ENCODE measurements at regions not wholly inside any gene's neighbourhood (a gene's known extent, or its start where the extent isn't known, plus 50 kb on each side); places are given as distances from the start of the nearest gene placed in this dataset.

GRCh38 chr11:116577273-116577672 lies 195.5 kb downstream of the BUD13 start:
- Histone ChIP-seq H3K4me3 (no peak overlapping the region), H3K27ac (no peak overlapping the region), H3K36me3 (no peaks in the 10 kb centered on the region), H3K4me1 (peaks cover 0 to 21% (median 0%) of the 10 kb centered on the region in 3 donors), H3K27me3 (peaks cover 53% of the 10 kb centered on the region), H3K9me3 (no peaks in the 10 kb centered on the region)
- 37% methylated on average over 2 of the region's 4 CpGs; no CpG with 5 or more reads in 1 of the 2 donors for WGBS, 2 donors (ENCODE audit: low coverage in 1 of 2)
- TF ChIP-seq POLR2AphosphoS5 (IDR thresholded peaks at IDR 0.05) (no peak), POLR2A (IDR thresholded peaks at IDR 0.05) (no peak)
- TF ChIP-seq, protein P1, sequence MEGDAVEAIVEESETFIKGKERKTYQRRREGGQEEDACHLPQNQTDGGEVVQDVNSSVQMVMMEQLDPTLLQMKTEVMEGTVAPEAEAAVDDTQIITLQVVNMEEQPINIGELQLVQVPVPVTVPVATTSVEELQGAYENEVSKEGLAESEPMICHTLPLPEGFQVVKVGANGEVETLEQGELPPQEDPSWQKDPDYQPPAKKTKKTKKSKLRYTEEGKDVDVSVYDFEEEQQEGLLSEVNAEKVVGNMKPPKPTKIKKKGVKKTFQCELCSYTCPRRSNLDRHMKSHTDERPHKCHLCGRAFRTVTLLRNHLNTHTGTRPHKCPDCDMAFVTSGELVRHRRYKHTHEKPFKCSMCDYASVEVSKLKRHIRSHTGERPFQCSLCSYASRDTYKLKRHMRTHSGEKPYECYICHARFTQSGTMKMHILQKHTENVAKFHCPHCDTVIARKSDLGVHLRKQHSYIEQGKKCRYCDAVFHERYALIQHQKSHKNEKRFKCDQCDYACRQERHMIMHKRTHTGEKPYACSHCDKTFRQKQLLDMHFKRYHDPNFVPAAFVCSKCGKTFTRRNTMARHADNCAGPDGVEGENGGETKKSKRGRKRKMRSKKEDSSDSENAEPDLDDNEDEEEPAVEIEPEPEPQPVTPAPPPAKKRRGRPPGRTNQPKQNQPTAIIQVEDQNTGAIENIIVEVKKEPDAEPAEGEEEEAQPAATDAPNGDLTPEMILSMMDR (IDR thresholded peaks at IDR 0.05): no peak
- no peak for ATAC-seq

GRCh38 chr11:116576526-116576925 lies 196.3 kb downstream of the BUD13 start:
- Histone ChIP-seq H3K9me3 (no peaks in the 10 kb centered on the region), H3K4me1 (peaks cover 0 to 21% (median 0%) of the 10 kb centered on the region in 3 donors), H3K36me3 (no peaks in the 10 kb centered on the region), H3K4me3 (no peak overlapping the region), H3K27me3 (peaks cover 46% of the 10 kb centered on the region), H3K27ac (no peak overlapping the region)
- ATAC-seq: no peak
- TF ChIP-seq, protein P1 (IDR thresholded peaks at IDR 0.05): no peak
- TF ChIP-seq EP300 (IDR thresholded peaks at IDR 0.05) (no peak), POLR2A (IDR thresholded peaks at IDR 0.05) (no peak), POLR2AphosphoS5 (IDR thresholded peaks at IDR 0.05) (no peak)
- WGBS, 2 donors (ENCODE audit: low coverage in 1 of 2): 23 to 41% methylated on average over 2 of the region's 2 CpGs

DNA sequence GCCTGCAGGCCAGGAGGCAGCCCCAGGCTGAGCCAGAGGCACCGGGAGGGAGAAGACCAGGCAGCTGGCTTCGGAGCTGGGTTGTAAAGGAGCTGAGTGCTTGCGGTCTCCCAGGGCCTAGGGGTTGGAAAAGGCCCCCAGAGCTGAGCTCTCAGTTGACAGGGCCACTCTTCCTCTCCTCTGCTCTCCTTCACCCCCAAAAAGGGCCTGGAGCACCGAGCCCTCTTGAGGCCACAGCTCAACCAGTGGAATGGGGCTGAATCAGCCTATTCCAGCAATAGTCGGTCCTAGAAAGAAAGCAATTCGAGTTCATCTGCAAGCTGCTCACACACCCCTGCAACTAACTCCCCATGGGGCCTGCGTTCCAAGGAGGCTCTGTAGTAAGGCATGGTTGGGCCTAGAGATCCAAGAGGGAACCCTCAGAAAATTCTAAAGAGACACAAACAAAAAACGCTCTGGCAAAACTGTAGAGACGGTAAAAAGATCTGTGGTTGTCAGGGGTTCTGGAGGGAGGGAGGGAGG lies 205.0 kb downstream of the BUD13 start:
- H3K27ac ChIP-seq: no peak overlapping the region
- peaks cover 0 to 13% (median 0%) of the 10 kb centered on the region in 3 donors for H3K9me3 ChIP-seq
- TF ChIP-seq EP300 (IDR thresholded peaks at IDR 0.05) (no peak), POLR2A (IDR thresholded peaks at IDR 0.05) (no peak), POLR2AphosphoS5 (IDR thresholded peaks at IDR 0.05) (no peak)
- TF ChIP-seq, protein P1 (IDR thresholded peaks at IDR 0.05): no peak
- no peak overlapping the region for H3K4me3 ChIP-seq
- 66 to 100% methylated on average over 1 to 3 of the region's 9 CpGs for WGBS, 2 donors (ENCODE audit: low coverage in 1 of 2)
- H3K27me3 ChIP-seq: peaks cover 10% of the 10 kb centered on the region
- H3K4me1 ChIP-seq: no peaks in the 10 kb centered on the region
- no peak for ATAC-seq
- no peaks in the 10 kb centered on the region for H3K36me3 ChIP-seq

DNA sequence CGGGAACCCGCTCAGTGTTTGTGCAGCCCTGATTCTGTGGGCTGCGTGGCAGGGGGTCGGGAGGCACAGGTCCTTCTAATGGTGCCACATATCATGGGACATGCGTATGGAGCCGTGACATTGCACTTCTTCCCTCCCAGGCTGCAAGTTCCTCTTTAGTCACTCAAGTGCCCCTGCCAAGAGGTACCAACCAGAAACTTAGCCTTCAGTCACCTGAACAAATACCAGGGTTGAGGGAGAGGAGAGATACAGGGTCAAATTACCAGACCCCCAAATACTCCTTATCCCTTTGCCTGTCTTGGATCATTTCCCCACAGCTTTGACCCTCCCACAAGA lies 209.1 kb downstream of the BUD13 start:
- no peaks in the 10 kb centered on the region for H3K36me3 ChIP-seq
- H3K4me3 ChIP-seq: no peak overlapping the region
- ATAC-seq: no peak
- no peaks in the 10 kb centered on the region for H3K4me1 ChIP-seq
- peaks cover 0 to 13% (median 0%) of the 10 kb centered on the region in 3 donors for H3K9me3 ChIP-seq
- peaks cover 10% of the 10 kb centered on the region for H3K27me3 ChIP-seq
- no peak overlapping the region for H3K27ac ChIP-seq
- 20 to 75% methylated on average over 1 to 6 of the region's 6 CpGs for WGBS, 2 donors (ENCODE audit: low coverage in 1 of 2)
- TF ChIP-seq POLR2AphosphoS5 (IDR thresholded peaks at IDR 0.05) (no peak), EP300 (IDR thresholded peaks at IDR 0.05) (no peak), POLR2A (IDR thresholded peaks at IDR 0.05) (no peak)
- TF ChIP-seq, protein P1 (IDR thresholded peaks at IDR 0.05): no peak

DNA sequence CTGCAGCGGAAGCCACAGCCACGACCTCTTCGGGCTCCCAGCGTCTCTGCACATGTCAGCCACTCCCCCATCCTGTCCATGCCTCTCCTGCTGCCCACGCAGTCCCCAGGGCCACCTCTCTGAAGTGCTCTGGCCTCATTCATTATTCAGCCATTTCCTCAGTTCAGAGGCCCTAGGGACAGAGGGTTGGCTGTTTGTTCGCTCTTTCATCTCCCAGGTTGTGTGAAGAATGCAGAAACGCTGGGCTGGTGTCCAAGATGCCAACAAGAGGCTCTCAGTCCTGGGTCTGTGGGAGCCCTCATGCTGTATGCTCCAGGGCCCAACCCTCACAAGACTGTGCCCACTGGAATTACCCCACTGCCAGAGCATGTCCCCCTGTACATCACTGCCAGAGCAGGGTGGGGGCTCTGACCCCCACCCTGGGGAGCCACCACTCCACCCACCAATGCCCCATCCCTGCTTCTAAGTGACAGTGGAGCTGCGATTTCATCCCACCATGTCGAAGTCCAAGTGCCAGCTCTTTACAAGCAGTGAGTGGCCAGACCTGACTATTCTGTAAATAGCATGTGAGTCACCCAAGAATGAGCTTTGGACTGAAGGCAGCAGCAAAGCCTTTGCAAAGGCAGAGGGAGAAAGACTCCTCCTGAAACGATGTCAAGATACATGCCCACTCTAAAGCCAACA lies 209.6 kb downstream of the BUD13 start:
- Histone ChIP-seq H3K36me3 (no peaks in the 10 kb centered on the region), H3K27ac (no peak overlapping the region), H3K9me3 (peaks cover 0 to 13% (median 0%) of the 10 kb centered on the region in 3 donors), H3K27me3 (peaks cover 10% of the 10 kb centered on the region), H3K4me3 (no peak overlapping the region), H3K4me1 (no peaks in the 10 kb centered on the region)
- no peak for TF ChIP-seq EP300 (IDR thresholded peaks at IDR 0.05)
- TF ChIP-seq, protein P1 (IDR thresholded peaks at IDR 0.05): no peak
- TF ChIP-seq POLR2A (IDR thresholded peaks at IDR 0.05): no peak
- TF ChIP-seq POLR2AphosphoS5 (IDR thresholded peaks at IDR 0.05): no peak
- 42 to 60% methylated on average over 5 of the region's 10 CpGs for WGBS, 2 donors (ENCODE audit: low coverage in 1 of 2)
- ATAC-seq: no peak

All from gastroesophageal sphincter (tissue), 4 donors.